ENCODE measurements at regions not wholly inside any gene's neighbourhood (a gene's known extent, or its start where the extent isn't known, plus 50 kb on each side); places are given as distances from the start of the nearest gene placed in this dataset.

DNA sequence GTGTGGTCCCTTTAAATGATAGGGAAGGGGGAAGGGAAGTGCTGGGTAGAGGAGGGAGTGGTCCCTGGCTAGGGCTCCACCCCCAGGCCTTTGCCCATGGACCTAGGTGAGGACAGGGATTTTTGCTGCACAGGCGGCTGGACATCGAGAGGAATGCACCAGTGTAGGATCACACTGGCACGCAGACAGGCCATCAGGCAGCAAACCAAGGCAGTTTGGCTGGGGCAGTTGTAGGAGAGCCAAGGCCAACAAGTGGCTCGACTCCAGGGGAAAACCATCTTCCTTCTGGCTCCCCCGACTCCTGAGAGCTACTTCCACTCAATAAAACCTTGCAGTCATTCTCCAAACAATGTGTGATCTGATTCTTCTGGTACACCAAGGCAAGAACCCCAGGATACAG, 402.0 kb upstream of the LRRTM1 start (continued):
- TF ChIP-seq, protein P1, sequence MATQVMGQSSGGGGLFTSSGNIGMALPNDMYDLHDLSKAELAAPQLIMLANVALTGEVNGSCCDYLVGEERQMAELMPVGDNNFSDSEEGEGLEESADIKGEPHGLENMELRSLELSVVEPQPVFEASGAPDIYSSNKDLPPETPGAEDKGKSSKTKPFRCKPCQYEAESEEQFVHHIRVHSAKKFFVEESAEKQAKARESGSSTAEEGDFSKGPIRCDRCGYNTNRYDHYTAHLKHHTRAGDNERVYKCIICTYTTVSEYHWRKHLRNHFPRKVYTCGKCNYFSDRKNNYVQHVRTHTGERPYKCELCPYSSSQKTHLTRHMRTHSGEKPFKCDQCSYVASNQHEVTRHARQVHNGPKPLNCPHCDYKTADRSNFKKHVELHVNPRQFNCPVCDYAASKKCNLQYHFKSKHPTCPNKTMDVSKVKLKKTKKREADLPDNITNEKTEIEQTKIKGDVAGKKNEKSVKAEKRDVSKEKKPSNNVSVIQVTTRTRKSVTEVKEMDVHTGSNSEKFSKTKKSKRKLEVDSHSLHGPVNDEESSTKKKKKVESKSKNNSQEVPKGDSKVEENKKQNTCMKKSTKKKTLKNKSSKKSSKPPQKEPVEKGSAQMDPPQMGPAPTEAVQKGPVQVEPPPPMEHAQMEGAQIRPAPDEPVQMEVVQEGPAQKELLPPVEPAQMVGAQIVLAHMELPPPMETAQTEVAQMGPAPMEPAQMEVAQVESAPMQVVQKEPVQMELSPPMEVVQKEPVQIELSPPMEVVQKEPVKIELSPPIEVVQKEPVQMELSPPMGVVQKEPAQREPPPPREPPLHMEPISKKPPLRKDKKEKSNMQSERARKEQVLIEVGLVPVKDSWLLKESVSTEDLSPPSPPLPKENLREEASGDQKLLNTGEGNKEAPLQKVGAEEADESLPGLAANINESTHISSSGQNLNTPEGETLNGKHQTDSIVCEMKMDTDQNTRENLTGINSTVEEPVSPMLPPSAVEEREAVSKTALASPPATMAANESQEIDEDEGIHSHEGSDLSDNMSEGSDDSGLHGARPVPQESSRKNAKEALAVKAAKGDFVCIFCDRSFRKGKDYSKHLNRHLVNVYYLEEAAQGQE (IDR thresholded peaks at IDR 0.05) = no peak
- TF ChIP-seq, protein P2, sequence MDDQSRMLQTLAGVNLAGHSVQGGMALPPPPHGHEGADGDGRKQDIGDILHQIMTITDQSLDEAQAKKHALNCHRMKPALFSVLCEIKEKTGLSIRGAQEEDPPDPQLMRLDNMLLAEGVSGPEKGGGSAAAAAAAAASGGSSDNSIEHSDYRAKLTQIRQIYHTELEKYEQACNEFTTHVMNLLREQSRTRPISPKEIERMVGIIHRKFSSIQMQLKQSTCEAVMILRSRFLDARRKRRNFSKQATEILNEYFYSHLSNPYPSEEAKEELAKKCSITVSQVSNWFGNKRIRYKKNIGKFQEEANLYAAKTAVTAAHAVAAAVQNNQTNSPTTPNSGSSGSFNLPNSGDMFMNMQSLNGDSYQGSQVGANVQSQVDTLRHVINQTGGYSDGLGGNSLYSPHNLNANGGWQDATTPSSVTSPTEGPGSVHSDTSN (IDR thresholded peaks at IDR 0.05) = no peak

DNA sequence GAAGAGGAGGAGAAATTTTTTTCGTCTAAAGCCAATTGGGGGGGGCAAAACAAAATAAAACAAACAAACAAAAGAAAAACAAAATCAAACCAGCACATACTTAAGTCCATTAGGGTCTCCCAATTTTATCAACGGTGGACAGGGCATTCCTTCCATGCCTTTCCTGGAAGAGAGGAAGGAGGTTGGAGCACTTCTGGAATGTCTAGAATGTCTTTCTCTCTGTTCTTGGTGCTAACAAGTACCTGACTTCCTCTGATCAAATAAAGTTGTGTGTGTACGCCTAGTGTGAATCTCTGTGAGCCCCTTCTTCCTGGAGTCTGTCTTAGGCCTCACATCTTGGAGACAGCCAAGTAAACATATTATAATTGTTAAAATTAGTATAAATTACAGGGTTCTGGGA, 399.0 kb upstream of the LRRTM1 start:
- CTCF ChIA-PET = no interaction called here
- ATAC-seq (no peak), DNase-seq (ENCODE audit: low read depth in 1 of 2, low spot score in 1 of 2) (no peak), FAIRE-seq (no peak)
- TF ChIP-seq CHD2 (IDR thresholded peaks at IDR 0.05; ENCODE audit: low read length, partially characterized antibody) (no peak), FOSB (CRISPR knock-in tag; IDR thresholded peaks at IDR 0.05) (no peak), ESRRA (IDR thresholded peaks at IDR 0.05; ENCODE audit: borderline replicate concordance, low read length) (no peak), TFCP2L1 (CRISPR knock-in tag; IDR thresholded peaks at IDR 0.05) (no peak), RAD21 (conservative IDR thresholded peaks at IDR 0.05 in 1 of 2, IDR thresholded peaks at IDR 0.05 in 1 of 2) (no peak)
- TF ChIP-seq, protein P3, sequence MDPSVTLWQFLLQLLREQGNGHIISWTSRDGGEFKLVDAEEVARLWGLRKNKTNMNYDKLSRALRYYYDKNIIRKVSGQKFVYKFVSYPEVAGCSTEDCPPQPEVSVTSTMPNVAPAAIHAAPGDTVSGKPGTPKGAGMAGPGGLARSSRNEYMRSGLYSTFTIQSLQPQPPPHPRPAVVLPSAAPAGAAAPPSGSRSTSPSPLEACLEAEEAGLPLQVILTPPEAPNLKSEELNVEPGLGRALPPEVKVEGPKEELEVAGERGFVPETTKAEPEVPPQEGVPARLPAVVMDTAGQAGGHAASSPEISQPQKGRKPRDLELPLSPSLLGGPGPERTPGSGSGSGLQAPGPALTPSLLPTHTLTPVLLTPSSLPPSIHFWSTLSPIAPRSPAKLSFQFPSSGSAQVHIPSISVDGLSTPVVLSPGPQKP (IDR thresholded peaks at IDR 0.05; ENCODE audit: low read depth, low read length) = no peak
- TF ChIP-seq, protein P4, sequence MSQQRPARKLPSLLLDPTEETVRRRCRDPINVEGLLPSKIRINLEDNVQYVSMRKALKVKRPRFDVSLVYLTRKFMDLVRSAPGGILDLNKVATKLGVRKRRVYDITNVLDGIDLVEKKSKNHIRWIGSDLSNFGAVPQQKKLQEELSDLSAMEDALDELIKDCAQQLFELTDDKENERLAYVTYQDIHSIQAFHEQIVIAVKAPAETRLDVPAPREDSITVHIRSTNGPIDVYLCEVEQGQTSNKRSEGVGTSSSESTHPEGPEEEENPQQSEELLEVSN (IDR thresholded peaks at IDR 0.05; ENCODE audit: borderline replicate concordance, low read depth) = no peak
- WGBS (ENCODE audit: missing lambda C conversion rate) = 4% methylated on average over 3 of the region's 3 CpGs
- Histone ChIP-seq H3K9me3 (no peaks in the 10 kb centered on the region), H3K4me3 (no peak overlapping the region), H3K27ac (no peak overlapping the region), H3K4me1 (no peaks in the 10 kb centered on the region), H3K4me2 (no peak overlapping the region)
- POLR2A ChIA-PET = no interaction called here

DNA sequence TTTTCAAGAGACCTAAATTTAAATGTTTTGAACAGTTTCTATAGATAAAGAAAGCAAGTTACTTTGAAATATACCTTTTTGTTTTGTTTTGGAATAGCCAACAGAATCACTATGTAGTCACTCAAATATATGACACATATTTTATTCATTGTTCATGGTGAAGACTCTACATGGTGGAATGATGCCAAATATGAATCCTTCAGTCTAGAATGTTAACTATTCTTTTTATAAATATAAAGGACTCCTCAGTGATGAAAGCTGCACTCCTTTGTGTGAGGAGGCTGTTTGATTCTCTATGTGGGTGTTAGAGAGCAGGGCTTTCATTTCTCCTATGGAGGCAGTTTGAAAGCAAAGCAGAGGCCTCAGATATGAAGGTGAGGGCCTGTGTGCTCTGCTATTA, 396.4 kb upstream of the LRRTM1 start:
- TF ChIP-seq JUNB (IDR thresholded peaks at IDR 0.05) (no peak), TP53 (CRISPR knock-in tag; IDR thresholded peaks at IDR 0.05) (no peak), EP300 (IDR thresholded peaks at IDR 0.05) (no peak), JUN (IDR thresholded peaks at IDR 0.05) (no peak), HDAC2 (IDR thresholded peaks at IDR 0.05) (no peak), MAZ (IDR thresholded peaks at IDR 0.05; ENCODE audit: borderline replicate concordance, low read depth, low read length) (no peak), NPAS2 (CRISPR knock-in tag; IDR thresholded peaks at IDR 0.05; ENCODE audit: borderline replicate concordance) (no peak)
- TF ChIP-seq, protein P3 (IDR thresholded peaks at IDR 0.05; ENCODE audit: low read depth, low read length) = no peak
- TF ChIP-seq, protein P1 (IDR thresholded peaks at IDR 0.05) = no peak
- Histone ChIP-seq H3K4me2 (no peak overlapping the region), H3K9me3 (peaks cover 4% of the 10 kb centered on the region; the same call in 2 of the 3 replicates), H3K4me3 (no peak overlapping the region), H3K27ac (no peak overlapping the region), H3K4me1 (no peaks in the 10 kb centered on the region)
- POLR2A ChIA-PET = no interaction called here
- CTCF ChIA-PET = no interaction called here
- DNase-seq (ENCODE audit: low read depth in 1 of 2, low spot score in 1 of 2) (no peak), FAIRE-seq (no peak), ATAC-seq (no peak)
